ENCODE measurements at regions not wholly inside any gene's neighbourhood (a gene's known extent, or its start where the extent isn't known, plus 50 kb on each side); places are given as distances from the start of the nearest gene placed in this dataset.

DNA sequence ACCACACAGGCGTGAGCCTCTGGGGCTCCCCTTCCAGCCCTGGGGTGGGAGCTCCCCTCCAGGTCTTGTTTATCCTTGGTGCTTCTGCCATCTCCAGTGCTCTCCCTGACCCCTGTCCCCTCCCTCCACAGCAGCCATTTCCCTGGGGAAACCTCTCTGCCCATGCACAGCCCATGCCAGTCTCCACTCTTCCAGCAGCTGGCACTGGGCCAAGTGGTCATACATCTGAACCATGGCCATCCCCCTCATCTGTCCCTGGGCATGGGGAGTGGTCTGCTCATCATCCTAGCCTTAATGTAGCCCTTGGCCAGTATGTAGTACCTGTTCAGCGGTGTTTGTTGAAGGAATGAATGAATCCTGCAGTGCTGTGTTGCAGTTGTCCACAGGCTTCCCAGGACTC lies 172.4 kb upstream of the ZNF32 start:
- H3K4me2 ChIP-seq (ENCODE audit: low read depth, low read length): no peak overlapping the region
- H3K27me3 ChIP-seq (replicated peaks; ENCODE audit: insufficient read depth, low read length): no peaks in the 10 kb centered on the region
- no peaks in the 10 kb centered on the region for H3K79me2 ChIP-seq (ENCODE audit: low read length)
- H4K20me1 ChIP-seq (ENCODE audit: insufficient read depth, low read length): no peaks in the 10 kb centered on the region
- DNase-seq: no peak
- H2AFZ ChIP-seq (ENCODE audit: low read length): no peak overlapping the region
- peaks cover 6% of the 10 kb centered on the region for H3F3A ChIP-seq (ENCODE audit: insufficient read depth, low read length)
- H3K4me1 ChIP-seq (ENCODE audit: low read length): peaks cover 14% of the 10 kb centered on the region
- no peaks in the 10 kb centered on the region for H3K36me3 ChIP-seq (replicated peaks; ENCODE audit: insufficient read depth, low read length)
- H3K9ac ChIP-seq (ENCODE audit: low read length): no peak overlapping the region
- no peak overlapping the region for H3K4me3 ChIP-seq (ENCODE audit: low read length)
- no peaks in the 10 kb centered on the region for H3K9me3 ChIP-seq (replicated peaks; ENCODE audit: insufficient read depth, low read length)
- no peaks in the 10 kb centered on the region for H3K9me2 ChIP-seq (replicated peaks; ENCODE audit: insufficient read depth, low read length)
- TF ChIP-seq, protein P1, sequence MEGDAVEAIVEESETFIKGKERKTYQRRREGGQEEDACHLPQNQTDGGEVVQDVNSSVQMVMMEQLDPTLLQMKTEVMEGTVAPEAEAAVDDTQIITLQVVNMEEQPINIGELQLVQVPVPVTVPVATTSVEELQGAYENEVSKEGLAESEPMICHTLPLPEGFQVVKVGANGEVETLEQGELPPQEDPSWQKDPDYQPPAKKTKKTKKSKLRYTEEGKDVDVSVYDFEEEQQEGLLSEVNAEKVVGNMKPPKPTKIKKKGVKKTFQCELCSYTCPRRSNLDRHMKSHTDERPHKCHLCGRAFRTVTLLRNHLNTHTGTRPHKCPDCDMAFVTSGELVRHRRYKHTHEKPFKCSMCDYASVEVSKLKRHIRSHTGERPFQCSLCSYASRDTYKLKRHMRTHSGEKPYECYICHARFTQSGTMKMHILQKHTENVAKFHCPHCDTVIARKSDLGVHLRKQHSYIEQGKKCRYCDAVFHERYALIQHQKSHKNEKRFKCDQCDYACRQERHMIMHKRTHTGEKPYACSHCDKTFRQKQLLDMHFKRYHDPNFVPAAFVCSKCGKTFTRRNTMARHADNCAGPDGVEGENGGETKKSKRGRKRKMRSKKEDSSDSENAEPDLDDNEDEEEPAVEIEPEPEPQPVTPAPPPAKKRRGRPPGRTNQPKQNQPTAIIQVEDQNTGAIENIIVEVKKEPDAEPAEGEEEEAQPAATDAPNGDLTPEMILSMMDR (IDR thresholded peaks at IDR 0.05; ENCODE audit: low read length): no peak
- TF ChIP-seq EZH2 (optimal IDR thresholded peaks at IDR 0.05; ENCODE audit: low read depth, low read length): no peak
- H3K27ac ChIP-seq (ENCODE audit: low read length): no peak overlapping the region

DNA sequence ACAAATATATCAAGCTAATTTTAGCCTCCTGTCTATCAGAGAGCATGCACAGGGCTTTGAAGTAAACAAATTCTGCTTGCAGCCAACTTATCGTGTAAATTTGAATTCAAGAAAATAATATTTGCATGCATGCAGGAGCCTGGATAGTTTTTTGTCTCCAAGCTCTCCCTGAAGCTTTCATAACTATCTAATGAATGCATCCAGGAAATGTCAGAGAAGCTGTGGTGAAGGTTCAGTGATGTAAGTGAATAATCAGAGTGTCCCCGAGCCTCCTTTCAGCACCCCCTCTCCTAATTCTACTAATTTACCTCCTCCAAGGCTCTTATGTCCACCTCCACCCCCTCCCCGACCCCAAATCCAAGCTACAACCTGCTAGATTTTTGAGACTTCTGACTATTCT lies 172.0 kb upstream of the ZNF32 start:
- H3K36me3 ChIP-seq (replicated peaks; ENCODE audit: insufficient read depth, low read length): no peaks in the 10 kb centered on the region
- no peak overlapping the region for H3K27ac ChIP-seq (ENCODE audit: low read length)
- H3K4me2 ChIP-seq (ENCODE audit: low read depth, low read length): no peak overlapping the region
- no peak for DNase-seq
- no peaks in the 10 kb centered on the region for H4K20me1 ChIP-seq (ENCODE audit: insufficient read depth, low read length)
- TF ChIP-seq EZH2 (optimal IDR thresholded peaks at IDR 0.05; ENCODE audit: low read depth, low read length) (no peak), EZH2phosphoT487 (IDR thresholded peaks at IDR 0.05; ENCODE audit: low read length) (no peak)
- TF ChIP-seq, protein P1 (IDR thresholded peaks at IDR 0.05; ENCODE audit: low read length): no peak
- no peak overlapping the region for H3K9ac ChIP-seq (ENCODE audit: low read length)
- peaks cover 17% of the 10 kb centered on the region for H3K4me1 ChIP-seq (ENCODE audit: low read length)
- H3K4me3 ChIP-seq (ENCODE audit: low read length): no peak overlapping the region
- H2AFZ ChIP-seq (ENCODE audit: low read length): no peak overlapping the region
- H3F3A ChIP-seq (ENCODE audit: insufficient read depth, low read length): peaks cover 10% of the 10 kb centered on the region
- no peaks in the 10 kb centered on the region for H3K9me2 ChIP-seq (replicated peaks; ENCODE audit: insufficient read depth, low read length)
- H3K27me3 ChIP-seq (replicated peaks; ENCODE audit: insufficient read depth, low read length): no peaks in the 10 kb centered on the region
- no peaks in the 10 kb centered on the region for H3K79me2 ChIP-seq (ENCODE audit: low read length)
- no peaks in the 10 kb centered on the region for H3K9me3 ChIP-seq (replicated peaks; ENCODE audit: insufficient read depth, low read length)

DNA sequence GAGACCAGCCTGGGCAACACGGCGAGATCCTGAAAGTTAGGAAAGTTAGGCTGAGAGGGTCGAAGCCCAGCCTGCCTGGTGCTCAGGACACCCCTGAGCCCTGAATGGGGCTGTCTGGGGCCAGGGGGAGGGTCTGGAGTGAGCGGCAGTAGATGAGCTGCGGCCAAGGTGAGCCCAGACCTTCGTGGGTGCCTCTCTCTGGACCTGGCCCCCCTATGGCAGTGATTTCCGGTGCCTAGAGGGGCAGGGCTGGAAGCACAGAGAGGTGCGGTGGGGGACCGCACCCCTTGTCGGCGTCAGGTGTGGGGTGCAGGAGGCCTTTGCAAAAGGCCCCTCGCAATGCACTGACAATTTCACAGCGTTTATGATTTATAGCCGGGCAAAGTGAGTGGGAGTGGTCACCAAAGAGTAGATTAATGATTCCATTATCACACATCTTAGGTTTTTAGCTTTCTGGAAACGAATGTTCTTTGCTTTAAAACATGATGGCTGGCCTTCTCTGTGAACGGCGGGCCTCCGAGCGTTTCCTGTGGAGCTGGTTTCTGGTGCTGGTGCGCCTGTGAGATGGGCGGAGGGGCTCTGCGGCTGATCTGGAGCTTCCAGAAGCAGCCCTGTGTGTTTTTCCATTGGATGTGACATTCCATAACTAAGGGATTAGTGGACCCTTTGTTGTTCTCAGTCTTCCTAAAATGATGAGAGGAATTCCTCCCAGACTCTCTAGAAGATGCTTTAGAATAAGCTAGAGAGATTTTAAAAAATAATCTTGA lies 171.0 kb upstream of the ZNF32 start:
- H3K4me1 ChIP-seq (ENCODE audit: low read length): peaks cover 18% of the 10 kb centered on the region
- H3K4me3 ChIP-seq (ENCODE audit: low read length): no peak overlapping the region
- no peaks in the 10 kb centered on the region for H3K9me2 ChIP-seq (replicated peaks; ENCODE audit: insufficient read depth, low read length)
- H3K36me3 ChIP-seq (replicated peaks; ENCODE audit: insufficient read depth, low read length): no peaks in the 10 kb centered on the region
- no peaks in the 10 kb centered on the region for H3K9me3 ChIP-seq (replicated peaks; ENCODE audit: insufficient read depth, low read length)
- no peaks in the 10 kb centered on the region for H3K79me2 ChIP-seq (ENCODE audit: low read length)
- H3F3A ChIP-seq (ENCODE audit: insufficient read depth, low read length): peaks cover 10% of the 10 kb centered on the region
- TF ChIP-seq, protein P1 (IDR thresholded peaks at IDR 0.05; ENCODE audit: low read length): no peak
- no peak for TF ChIP-seq EZH2phosphoT487 (IDR thresholded peaks at IDR 0.05; ENCODE audit: low read length)
- no peak overlapping the region for H3K9ac ChIP-seq (ENCODE audit: low read length)
- no peak for DNase-seq
- no peaks in the 10 kb centered on the region for H4K20me1 ChIP-seq (ENCODE audit: insufficient read depth, low read length)
- H2AFZ ChIP-seq (ENCODE audit: low read length): no peak overlapping the region
- 0 out of 2 replicates have a peak, but pooled peaks cover 4% of the 10 kb centered on the region for H3K27me3 ChIP-seq (replicated peaks; ENCODE audit: insufficient read depth, low read length)
- no peak overlapping the region for H3K4me2 ChIP-seq (ENCODE audit: low read depth, low read length)
- no peak overlapping the region for H3K27ac ChIP-seq (ENCODE audit: low read length)
